ENCODE measurements at regions not wholly inside any gene's neighbourhood (a gene's known extent, or its start where the extent isn't known, plus 50 kb on each side); places are given as distances from the start of the nearest gene placed in this dataset.

DNA sequence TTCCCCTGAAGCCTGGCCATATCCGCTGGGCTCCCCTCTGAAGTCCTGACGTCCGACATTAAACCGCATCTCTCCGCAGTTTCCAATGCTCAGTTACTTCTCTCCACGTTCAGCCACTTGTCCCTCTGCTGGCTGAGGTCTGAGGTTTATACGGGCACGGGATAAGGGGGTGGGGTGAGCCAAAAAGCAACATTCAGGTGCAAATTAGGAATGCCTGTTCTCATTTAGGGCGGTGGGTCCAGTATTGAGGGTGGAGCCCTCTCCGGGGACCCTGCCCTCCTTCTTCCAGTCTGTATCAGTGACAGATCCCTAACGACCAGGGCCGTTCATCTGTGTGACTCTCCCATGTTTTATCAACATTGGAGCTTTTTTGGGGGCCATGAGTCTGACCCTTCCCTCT, 1454.4 kb downstream of the HACE1 start:
- TF ChIP-seq JUN (CRISPR knock-in tag; IDR thresholded peaks at IDR 0.05) = no peak
- TF ChIP-seq, protein P1, sequence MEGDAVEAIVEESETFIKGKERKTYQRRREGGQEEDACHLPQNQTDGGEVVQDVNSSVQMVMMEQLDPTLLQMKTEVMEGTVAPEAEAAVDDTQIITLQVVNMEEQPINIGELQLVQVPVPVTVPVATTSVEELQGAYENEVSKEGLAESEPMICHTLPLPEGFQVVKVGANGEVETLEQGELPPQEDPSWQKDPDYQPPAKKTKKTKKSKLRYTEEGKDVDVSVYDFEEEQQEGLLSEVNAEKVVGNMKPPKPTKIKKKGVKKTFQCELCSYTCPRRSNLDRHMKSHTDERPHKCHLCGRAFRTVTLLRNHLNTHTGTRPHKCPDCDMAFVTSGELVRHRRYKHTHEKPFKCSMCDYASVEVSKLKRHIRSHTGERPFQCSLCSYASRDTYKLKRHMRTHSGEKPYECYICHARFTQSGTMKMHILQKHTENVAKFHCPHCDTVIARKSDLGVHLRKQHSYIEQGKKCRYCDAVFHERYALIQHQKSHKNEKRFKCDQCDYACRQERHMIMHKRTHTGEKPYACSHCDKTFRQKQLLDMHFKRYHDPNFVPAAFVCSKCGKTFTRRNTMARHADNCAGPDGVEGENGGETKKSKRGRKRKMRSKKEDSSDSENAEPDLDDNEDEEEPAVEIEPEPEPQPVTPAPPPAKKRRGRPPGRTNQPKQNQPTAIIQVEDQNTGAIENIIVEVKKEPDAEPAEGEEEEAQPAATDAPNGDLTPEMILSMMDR (IDR thresholded peaks at IDR 0.05) = no peak

Measured in WTC11 (cell line).